Calu3 (cell line): ENCODE measurements at regions not wholly inside any gene's neighbourhood (a gene's known extent, or its start where the extent isn't known, plus 50 kb on each side); places are given as distances from the start of the nearest gene placed in this dataset.

ENCODE experiments used
- BruUV-seq: library from RNA; stranded (reverse); fragments of 400-500 nt; replicated peaks from 2 replicates; lab custom pipeline; 2021; lab: Mats Ljungman, UMichigan
- CTCF ChIA-PET: fragments of 300-600 bp; sonication (Branson Sonifier 250); formaldehyde crosslinking; loops from one replicate; lab custom pipeline; 2022; ENCODE audit warnings: antibody characterized with exemption; lab: Charles Lee
- DNase-seq: peaks from one replicate; pipeline ENCODE4 v3.0.0; 2022
- H3K27ac Mint-ChIP-seq: one replicate; pipeline ENCODE4 v1.8.0; 2022; ENCODE audit warnings: mixed read lengths; ENCODE audit not compliant: unreplicated experiment
- H3K27me3 Mint-ChIP-seq: one replicate; pipeline ENCODE4 v1.8.0; 2022; ENCODE audit warnings: mixed read lengths; ENCODE audit not compliant: unreplicated experiment
- H3K36me3 Mint-ChIP-seq: one replicate; pipeline ENCODE4 v1.8.0; 2022; ENCODE audit warnings: mild to moderate bottlenecking, moderate library complexity, mixed read lengths; ENCODE audit not compliant: insufficient read depth, unreplicated experiment
- H3K4me1 Mint-ChIP-seq: one replicate; pipeline ENCODE4 v1.8.0; 2022; ENCODE audit warnings: mild to moderate bottlenecking, low read depth, mixed read lengths; ENCODE audit not compliant: unreplicated experiment
- H3K4me3 Mint-ChIP-seq: one replicate; pipeline ENCODE4 v1.8.0; 2022; ENCODE audit warnings: mild to moderate bottlenecking, low read depth, moderate library complexity, mixed read lengths; ENCODE audit not compliant: unreplicated experiment
- H3K9me3 Mint-ChIP-seq: one replicate; pipeline ENCODE4 v1.8.0; 2022; ENCODE audit warnings: low read depth, mixed read lengths; ENCODE audit not compliant: unreplicated experiment
- intact Hi-C: fragments of 100-400 bp; cut with micrococcal nuclease; formaldehyde crosslinking; loops from one replicate; pipeline ENCODE4 v1.10.0; 2022; ENCODE audit not compliant: unreplicated experiment
- TF ChIP-seq, protein P1 (sequence below): fragments of 200-600 bp; IDR thresholded peaks from one replicate; pipeline ENCODE4 v1.8.0; 2022; ENCODE audit warnings: antibody characterized with exemption; ENCODE audit not compliant: unreplicated experiment

- Mint-ChIP-seq H3K36me3 (no peaks in the 10 kb centered on the region), H3K4me1 (no peaks in the 10 kb centered on the region), H3K4me3 (no peak overlapping the region), H3K27ac (no peak overlapping the region), H3K9me3 (peaks cover 2% of the 10 kb centered on the region), H3K27me3 (peaks cover 64% of the 10 kb centered on the region)
- TF ChIP-seq, protein P1, sequence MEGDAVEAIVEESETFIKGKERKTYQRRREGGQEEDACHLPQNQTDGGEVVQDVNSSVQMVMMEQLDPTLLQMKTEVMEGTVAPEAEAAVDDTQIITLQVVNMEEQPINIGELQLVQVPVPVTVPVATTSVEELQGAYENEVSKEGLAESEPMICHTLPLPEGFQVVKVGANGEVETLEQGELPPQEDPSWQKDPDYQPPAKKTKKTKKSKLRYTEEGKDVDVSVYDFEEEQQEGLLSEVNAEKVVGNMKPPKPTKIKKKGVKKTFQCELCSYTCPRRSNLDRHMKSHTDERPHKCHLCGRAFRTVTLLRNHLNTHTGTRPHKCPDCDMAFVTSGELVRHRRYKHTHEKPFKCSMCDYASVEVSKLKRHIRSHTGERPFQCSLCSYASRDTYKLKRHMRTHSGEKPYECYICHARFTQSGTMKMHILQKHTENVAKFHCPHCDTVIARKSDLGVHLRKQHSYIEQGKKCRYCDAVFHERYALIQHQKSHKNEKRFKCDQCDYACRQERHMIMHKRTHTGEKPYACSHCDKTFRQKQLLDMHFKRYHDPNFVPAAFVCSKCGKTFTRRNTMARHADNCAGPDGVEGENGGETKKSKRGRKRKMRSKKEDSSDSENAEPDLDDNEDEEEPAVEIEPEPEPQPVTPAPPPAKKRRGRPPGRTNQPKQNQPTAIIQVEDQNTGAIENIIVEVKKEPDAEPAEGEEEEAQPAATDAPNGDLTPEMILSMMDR, result no peak
- no TSS peak for BruUV-seq
- intact Hi-C loops, result no loop called here
- CTCF ChIA-PET, result no interaction called here
- DNase-seq, result no peak
Measured at GRCh38 chr1:29497395-29498125, 261.2 kb downstream of the PTPRU start.

- intact Hi-C loops, result no loop called here
Measured at GRCh38 chr1:29496701-29497100, 260.4 kb downstream of the PTPRU start.

GRCh38 chr1:29490204-29490934, 254.0 kb downstream of the PTPRU start:
- Mint-ChIP-seq H3K36me3 (no peaks in the 10 kb centered on the region), H3K9me3 (no peaks in the 10 kb centered on the region), H3K27ac (no peak overlapping the region), H3K27me3 (peaks cover 49% of the 10 kb centered on the region), H3K4me1 (no peaks in the 10 kb centered on the region), H3K4me3 (no peak overlapping the region)
- intact Hi-C loops, result no loop called here
- TF ChIP-seq, protein P1, result no peak
- CTCF ChIA-PET, result no interaction called here
- no TSS peak for BruUV-seq
- no peak for DNase-seq

More at GRCh38 chr1:29496701-29497100, 260.4 kb downstream of the PTPRU start:
- H3K27me3 Mint-ChIP-seq, result peaks cover 61% of the 10 kb centered on the region
- H3K4me1 Mint-ChIP-seq, result no peaks in the 10 kb centered on the region
- TF ChIP-seq, protein P1, result no peak
- no peak for DNase-seq
- no peak overlapping the region for H3K27ac Mint-ChIP-seq
- H3K4me3 Mint-ChIP-seq, result no peak overlapping the region
- H3K9me3 Mint-ChIP-seq, result peaks cover 2% of the 10 kb centered on the region
- CTCF ChIA-PET, result no interaction called here
- no TSS peak for BruUV-seq
- H3K36me3 Mint-ChIP-seq, result no peaks in the 10 kb centered on the region

GRCh38 chr1:29489471-29489870, 253.1 kb downstream of the PTPRU start:
- Mint-ChIP-seq H3K27me3 (peaks cover 58% of the 10 kb centered on the region), H3K4me3 (no peak overlapping the region), H3K27ac (no peak overlapping the region), H3K9me3 (no peaks in the 10 kb centered on the region), H3K4me1 (no peaks in the 10 kb centered on the region), H3K36me3 (no peaks in the 10 kb centered on the region)
- TF ChIP-seq, protein P1, result no peak
- DNase-seq, result no peak
- no TSS peak for BruUV-seq
- intact Hi-C loops, result no loop called here
- CTCF ChIA-PET, result interaction anchor here (0.6 kb wide), 1 partner anchor 1082 kb away, joined by 3 read pairs; no protein-coding TSS in a partner anchor
